GM12801 (cell line): ENCODE measurements at regions not wholly inside any gene's neighbourhood (a gene's known extent, or its start where the extent isn't known, plus 50 kb on each side); places are given as distances from the start of the nearest gene placed in this dataset.

Experiments used
- TF ChIP-seq, protein P1 (sequence below): IDR thresholded peaks from one replicate; pipeline ENCODE4 v1.5.1; 2011; ENCODE audit warnings: control low read depth; ENCODE audit not compliant: insufficient read length; ENCODE audit errors: extremely low read depth

DNA sequence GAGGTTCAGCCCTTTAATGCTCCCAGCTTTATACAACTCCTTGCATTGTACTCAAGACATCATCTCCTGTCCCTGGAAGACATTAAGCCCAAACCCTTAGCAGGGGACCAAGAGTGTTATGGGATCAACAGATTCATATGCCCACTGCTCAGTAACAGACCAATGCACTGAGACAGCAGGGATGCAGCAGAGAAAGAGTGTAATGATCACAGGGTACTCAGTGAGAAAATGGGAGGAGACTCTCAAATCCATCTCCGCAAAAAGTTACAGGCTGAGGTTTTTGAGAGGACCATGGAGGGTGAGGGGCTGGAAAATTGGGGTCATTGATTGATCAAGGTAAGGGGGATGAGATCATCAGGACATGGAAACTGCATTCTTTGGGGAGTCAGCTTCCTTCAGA is 96.2 kb downstream of the MATN1 start:
- TF ChIP-seq, protein P1, sequence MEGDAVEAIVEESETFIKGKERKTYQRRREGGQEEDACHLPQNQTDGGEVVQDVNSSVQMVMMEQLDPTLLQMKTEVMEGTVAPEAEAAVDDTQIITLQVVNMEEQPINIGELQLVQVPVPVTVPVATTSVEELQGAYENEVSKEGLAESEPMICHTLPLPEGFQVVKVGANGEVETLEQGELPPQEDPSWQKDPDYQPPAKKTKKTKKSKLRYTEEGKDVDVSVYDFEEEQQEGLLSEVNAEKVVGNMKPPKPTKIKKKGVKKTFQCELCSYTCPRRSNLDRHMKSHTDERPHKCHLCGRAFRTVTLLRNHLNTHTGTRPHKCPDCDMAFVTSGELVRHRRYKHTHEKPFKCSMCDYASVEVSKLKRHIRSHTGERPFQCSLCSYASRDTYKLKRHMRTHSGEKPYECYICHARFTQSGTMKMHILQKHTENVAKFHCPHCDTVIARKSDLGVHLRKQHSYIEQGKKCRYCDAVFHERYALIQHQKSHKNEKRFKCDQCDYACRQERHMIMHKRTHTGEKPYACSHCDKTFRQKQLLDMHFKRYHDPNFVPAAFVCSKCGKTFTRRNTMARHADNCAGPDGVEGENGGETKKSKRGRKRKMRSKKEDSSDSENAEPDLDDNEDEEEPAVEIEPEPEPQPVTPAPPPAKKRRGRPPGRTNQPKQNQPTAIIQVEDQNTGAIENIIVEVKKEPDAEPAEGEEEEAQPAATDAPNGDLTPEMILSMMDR = no peak

DNA sequence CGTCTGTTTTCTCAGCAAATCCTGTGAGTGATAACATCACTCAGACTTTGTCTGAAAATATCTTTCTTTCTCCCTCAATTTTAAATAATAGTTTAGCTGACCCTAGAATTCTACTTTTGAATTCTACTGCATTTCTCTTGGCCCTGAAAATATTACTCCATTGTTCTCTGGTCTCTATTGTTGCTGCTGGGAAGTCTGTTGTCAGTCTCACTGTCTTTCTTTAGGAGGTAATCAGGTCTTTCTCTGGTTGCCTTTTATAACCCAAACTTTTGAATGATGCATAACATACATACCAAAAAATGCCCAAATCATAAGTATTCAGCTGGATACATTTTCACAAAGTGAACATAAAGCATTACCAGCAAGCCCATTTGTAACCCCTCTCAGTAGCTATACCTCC is 100.0 kb downstream of the MATN1 start:
- TF ChIP-seq, protein P1 = no peak

DNA sequence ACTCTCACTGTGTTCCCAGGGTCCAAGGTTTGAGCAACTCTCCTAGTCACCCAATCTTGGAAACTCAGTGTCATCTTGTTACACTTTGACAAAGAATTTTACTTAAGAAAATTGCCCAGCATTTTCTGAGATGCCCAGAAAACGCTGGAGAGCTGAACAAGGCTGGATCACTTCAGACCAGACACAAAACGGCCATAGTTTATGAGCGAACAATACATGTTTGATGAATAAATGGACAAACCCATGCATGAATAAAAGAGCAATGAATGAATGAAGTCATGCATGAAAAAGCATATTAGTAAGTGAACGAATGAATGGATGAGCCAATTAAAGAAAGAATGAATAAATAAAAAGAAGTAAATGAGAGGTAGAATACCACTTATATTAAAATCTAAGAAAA is 103.8 kb downstream of the MATN1 start:
- TF ChIP-seq, protein P1 = no peak

DNA sequence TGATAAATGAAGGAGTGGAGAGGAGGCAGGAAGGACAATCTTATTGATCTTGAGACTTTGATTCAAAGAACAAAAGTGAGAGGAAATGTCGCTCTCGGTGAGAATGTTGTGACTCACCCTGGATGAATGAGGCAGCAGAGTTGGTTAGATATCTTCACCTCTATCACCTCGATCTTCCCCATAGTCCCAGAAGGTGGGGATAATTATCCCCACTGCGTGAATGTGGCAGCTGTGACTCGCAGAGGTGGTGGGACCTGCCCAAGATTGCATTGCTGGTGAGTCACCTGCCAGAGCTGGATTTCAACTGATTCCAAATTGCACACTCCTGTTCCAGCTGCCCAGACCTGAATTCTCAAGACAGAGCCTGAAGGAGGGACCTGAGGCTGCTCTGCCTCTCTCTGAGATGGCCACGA is 105.0 kb downstream of the MATN1 start:
- TF ChIP-seq, protein P1 = no peak

DNA sequence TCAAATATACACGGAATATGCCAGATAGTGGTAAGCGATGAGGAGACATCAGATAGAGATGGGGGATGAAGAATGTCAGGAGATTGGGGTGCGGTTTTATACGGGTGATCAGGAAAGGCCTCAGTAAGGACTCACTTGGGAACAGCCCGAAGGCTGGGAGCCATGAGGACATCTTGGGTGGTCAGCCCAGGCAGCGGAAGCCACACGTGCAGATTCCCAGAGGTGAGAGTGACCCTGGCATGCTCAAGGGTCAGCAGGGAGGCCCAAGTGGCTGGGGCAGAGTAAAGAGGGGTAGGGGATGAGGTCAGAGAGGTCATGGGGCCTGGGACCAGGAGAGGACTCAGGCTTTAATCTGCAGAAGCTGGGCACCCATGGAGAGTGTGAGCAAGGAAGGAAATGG is 106.6 kb downstream of the MATN1 start:
- TF ChIP-seq, protein P1 = no peak

DNA sequence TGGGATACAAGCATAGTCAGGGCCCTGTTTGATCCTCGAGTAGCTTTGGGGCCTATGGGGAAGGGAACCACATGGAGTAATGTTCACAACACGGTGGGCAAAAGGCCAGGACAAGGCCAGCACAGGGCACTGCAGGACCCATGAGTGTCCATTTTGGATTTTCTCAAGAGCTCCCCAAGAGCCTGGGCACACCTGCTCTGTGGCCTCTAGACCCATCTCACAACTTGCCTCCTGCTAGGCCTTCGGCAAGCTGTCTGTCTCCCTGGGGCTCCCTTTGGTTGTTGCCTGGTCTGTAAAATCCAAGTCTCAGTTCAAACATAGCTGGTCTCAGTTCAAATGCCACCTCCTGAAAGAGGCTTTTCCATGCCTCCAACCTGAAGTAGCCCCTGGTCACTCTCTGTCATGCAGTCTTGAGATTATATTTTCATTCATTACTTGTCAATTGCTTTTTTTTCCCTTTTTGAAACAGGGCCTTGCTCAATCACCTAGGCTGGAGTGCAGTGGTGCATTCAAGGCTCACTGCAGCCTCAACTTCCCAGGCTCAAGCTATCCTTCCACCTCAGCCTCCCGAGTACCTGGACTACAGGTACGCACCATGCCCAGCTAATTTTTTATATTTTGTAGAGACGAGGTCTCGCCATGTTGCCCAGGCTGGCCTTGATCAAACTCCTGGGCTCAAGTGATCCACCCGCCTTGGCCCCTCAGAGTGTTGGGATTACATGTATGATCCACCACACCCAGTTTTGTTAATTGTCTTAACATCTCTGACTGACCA is 107.4 kb downstream of the MATN1 start:
- TF ChIP-seq, protein P1 = no peak

DNA sequence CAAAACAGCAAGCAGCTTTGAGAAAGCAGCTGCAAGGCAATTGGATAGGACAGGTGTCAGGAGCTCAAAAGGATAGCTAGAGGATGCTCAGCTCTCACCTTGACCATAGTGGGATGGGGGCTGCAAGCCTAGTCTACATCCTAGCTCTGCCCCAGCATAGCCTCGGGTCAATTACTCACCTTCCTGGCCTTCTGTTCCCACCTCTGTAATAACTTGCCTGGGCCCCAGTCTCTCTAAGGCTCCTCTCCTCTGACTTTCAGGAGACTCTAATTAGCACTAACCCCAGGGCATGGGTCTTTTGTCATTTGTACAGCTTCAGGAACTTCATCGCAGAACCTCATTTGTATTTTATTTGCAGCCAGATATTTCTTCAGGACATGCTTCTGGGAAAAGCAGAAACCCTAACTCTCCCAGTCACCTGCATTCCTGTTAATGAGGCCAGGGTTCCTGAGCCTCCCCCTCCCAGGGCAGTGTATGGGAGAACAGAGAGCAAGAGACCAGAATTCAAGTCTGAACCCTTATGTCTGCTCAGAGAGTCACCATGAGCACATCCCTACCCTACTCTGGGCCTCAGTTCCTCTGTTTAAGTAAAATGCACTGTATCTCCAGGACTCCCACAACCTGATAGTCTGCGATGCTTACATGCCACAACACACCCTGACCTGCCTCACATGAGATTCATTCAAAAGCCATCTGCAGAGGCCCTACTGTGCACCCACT is 108.1 kb downstream of the MATN1 start:
- TF ChIP-seq, protein P1 = no peak
